HG03039 (cell line): ENCODE measurements at regions not wholly inside any gene's neighbourhood (a gene's known extent, or its start where the extent isn't known, plus 50 kb on each side); places are given as distances from the start of the nearest gene placed in this dataset.

Source experiments
- ATAC-seq: cut with Tn5 transposase; IDR thresholded peaks from one replicate; pipeline ENCODE4 v1.9.1; 2021; ENCODE audit warnings: mild to moderate bottlenecking, moderate library complexity; ENCODE audit not compliant: unreplicated experiment

- ATAC-seq, result no peak
Observed at GRCh38 chr6:95489185-95489863, 88.0 kb upstream of the MANEA start.

GRCh38 chr6:95496769-95497426 lies 80.4 kb upstream of the MANEA start:
- no peak for ATAC-seq

- ATAC-seq, result no peak
Observed at GRCh38 chr6:95501032-95501904, 76.1 kb upstream of the MANEA start.

GRCh38 chr6:95503568-95503967 lies 73.8 kb upstream of the MANEA start:
- ATAC-seq, result no peak

GRCh38 chr6:95511404-95511803 lies 65.9 kb upstream of the MANEA start:
- ATAC-seq, result no peak

GRCh38 chr6:95515975-95516374 lies 61.4 kb upstream of the MANEA start:
- no peak for ATAC-seq

- no peak for ATAC-seq
Observed at GRCh38 chr6:95517004-95517403, 60.3 kb upstream of the MANEA start.

- no peak for ATAC-seq
Observed at GRCh38 chr6:95517568-95517967, 59.8 kb upstream of the MANEA start.

- no peak for ATAC-seq
Observed at GRCh38 chr6:95518630-95519227, 58.6 kb upstream of the MANEA start.

- ATAC-seq, result no peak
Observed at GRCh38 chr6:95519228-95520037, 57.9 kb upstream of the MANEA start.

- no peak for ATAC-seq
Observed at GRCh38 chr6:95521181-95521580, 56.2 kb upstream of the MANEA start.
